ENCODE measurements at regions not wholly inside any gene's neighbourhood (a gene's known extent, or its start where the extent isn't known, plus 50 kb on each side); places are given as distances from the start of the nearest gene placed in this dataset.

DNA sequence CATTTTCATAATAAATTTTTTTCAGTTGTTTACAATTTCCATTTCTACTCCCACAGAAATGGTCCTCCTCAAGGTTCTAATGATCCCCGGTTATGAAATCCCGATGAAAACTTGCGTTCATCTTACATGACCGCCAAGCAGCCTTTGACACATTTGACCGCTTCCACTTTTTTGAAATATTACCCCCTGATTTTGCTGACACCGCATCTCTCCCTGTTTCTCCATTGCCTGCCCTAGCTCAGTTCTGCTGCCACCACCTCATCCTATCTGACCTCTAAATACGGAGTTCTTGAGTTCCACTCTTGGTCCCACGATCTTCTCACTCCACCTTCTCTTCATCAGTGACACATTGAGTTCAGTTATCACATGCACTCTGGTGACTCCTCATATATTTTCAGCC is 74.1 kb downstream of the SLC35B3 start:
- TF ChIP-seq ZNF274 (IDR thresholded peaks at IDR 0.05; ENCODE audit: low read depth, low read length) (no peak), YY1 (IDR thresholded peaks at IDR 0.05; ENCODE audit: insufficient read depth, insufficient read length) (no peak), SUZ12 (IDR thresholded peaks at IDR 0.05; ENCODE audit: extremely low read depth, insufficient read depth, insufficient read length) (no peak)
- no peaks in the 10 kb centered on the region for H3K4me1 ChIP-seq (ENCODE audit: insufficient read depth, insufficient read length)
- DNase-seq (ENCODE audit: low read depth, low spot score) = no peak
- H3K4me3 ChIP-seq (ENCODE audit: insufficient read length, low read depth) = no peak overlapping the region
- no peaks in the 10 kb centered on the region for H3K9me3 ChIP-seq (ENCODE audit: insufficient read depth, low read length)
- H3K9ac ChIP-seq (ENCODE audit: insufficient read length, low read depth) = no peak overlapping the region
- H3K36me3 ChIP-seq (ENCODE audit: insufficient read depth, insufficient read length, low read length) = no peaks in the 10 kb centered on the region
- H3K27me3 ChIP-seq (ENCODE audit: insufficient read depth, insufficient read length) = no peaks in the 10 kb centered on the region

DNA sequence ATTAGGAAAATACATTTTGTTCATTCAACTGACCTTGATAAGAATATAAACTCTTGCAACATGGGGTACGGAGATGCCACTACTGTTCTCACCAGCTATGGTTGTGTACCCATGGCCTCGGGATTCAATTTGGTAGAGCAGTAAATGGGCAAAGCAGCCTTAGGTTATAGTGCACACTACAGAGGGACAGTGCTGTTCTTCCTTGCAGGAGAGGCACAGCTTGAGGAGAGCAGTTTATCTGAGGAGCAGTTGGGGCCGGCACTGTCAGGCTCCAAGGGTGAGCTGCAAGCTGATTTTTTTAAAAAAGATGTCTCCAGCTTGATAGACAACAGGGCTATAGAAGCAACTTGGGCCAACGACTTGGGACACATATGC is 82.4 kb downstream of the SLC35B3 start:
- no peaks in the 10 kb centered on the region for H3K27me3 ChIP-seq (ENCODE audit: insufficient read depth, insufficient read length)
- TF ChIP-seq ZNF274 (IDR thresholded peaks at IDR 0.05; ENCODE audit: low read depth, low read length) (no peak), YY1 (IDR thresholded peaks at IDR 0.05; ENCODE audit: insufficient read depth, insufficient read length) (no peak)
- DNase-seq (ENCODE audit: low read depth, low spot score) = no peak
- no peaks in the 10 kb centered on the region for H3K4me1 ChIP-seq (ENCODE audit: insufficient read depth, insufficient read length)
- H3K9ac ChIP-seq (ENCODE audit: insufficient read length, low read depth) = no peak overlapping the region
- no peaks in the 10 kb centered on the region for H3K9me3 ChIP-seq (ENCODE audit: insufficient read depth, low read length)
- no peak overlapping the region for H3K4me3 ChIP-seq (ENCODE audit: insufficient read length, low read depth)
- no peaks in the 10 kb centered on the region for H3K36me3 ChIP-seq (ENCODE audit: insufficient read depth, insufficient read length, low read length)

DNA sequence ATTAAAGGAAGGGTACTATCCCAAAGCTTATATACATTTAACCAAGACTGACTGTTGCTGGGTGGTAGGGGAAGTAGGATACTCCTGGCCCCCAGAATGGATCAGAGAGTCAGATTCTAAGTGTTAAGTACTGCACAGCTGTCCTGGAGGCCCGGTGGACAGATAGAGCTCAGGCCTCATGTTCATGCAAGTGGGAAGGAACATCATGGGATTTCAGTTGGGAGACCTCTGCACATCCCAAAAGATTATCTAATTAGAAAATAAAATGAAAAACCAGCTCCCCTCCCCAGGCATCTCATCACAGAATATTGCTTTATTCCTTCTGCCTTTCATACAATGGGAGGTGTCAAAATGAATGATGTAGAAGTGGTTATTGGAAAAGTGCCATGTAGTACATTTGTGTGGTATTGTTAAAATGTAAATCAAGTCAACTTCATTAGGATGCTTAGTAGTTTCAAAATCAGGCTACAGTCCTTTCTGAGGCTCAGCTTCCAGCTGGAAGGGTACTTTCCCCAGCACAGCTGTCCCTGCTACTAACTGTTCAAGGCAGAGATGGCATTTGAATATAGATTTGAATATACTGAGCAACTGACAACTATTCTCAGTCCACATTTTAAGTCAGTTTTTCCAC is 82.9 kb downstream of the SLC35B3 start:
- Histone ChIP-seq H3K36me3 (ENCODE audit: insufficient read depth, insufficient read length, low read length) (no peaks in the 10 kb centered on the region), H3K9me3 (ENCODE audit: insufficient read depth, low read length) (no peaks in the 10 kb centered on the region), H3K27me3 (ENCODE audit: insufficient read depth, insufficient read length) (no peaks in the 10 kb centered on the region), H3K4me1 (ENCODE audit: insufficient read depth, insufficient read length) (no peaks in the 10 kb centered on the region), H3K4me3 (ENCODE audit: insufficient read length, low read depth) (no peak overlapping the region), H3K9ac (ENCODE audit: insufficient read length, low read depth) (no peak overlapping the region)
- TF ChIP-seq SUZ12 (IDR thresholded peaks at IDR 0.05; ENCODE audit: extremely low read depth, insufficient read depth, insufficient read length) (no peak), YY1 (IDR thresholded peaks at IDR 0.05; ENCODE audit: insufficient read depth, insufficient read length) (no peak), ZNF274 (IDR thresholded peaks at IDR 0.05; ENCODE audit: low read depth, low read length) (no peak)
- DNase-seq (ENCODE audit: low read depth, low spot score) = no peak

DNA sequence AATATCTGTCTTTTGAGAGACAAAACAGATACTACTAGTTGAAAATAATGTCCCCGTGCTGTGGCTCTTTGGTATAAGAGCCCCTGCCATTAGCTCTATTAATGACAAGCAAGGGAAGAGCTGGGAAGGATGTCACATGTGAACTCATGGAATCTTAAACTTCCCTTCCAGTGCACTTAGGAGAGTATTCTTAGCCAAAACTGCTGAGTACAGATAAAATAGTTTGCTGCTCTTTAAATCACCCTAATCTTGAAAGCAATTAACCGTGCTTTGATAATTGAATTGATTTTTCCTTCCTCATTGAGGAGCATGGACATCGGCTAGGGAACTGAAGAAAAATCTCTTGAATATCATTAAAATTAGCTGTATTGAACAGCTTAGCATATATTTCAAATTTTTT is 91.7 kb downstream of the SLC35B3 start:
- no peak for DNase-seq (ENCODE audit: low read depth, low spot score)
- TF ChIP-seq SUZ12 (IDR thresholded peaks at IDR 0.05; ENCODE audit: extremely low read depth, insufficient read depth, insufficient read length) = no peak
- no peaks in the 10 kb centered on the region for H3K27me3 ChIP-seq (ENCODE audit: insufficient read depth, insufficient read length)
- no peaks in the 10 kb centered on the region for H3K4me1 ChIP-seq (ENCODE audit: insufficient read depth, insufficient read length)
- H3K4me3 ChIP-seq (ENCODE audit: insufficient read length, low read depth) = no peak overlapping the region
- H3K36me3 ChIP-seq (ENCODE audit: insufficient read depth, insufficient read length, low read length) = no peaks in the 10 kb centered on the region
- H3K9me3 ChIP-seq (ENCODE audit: insufficient read depth, low read length) = peaks cover 8% of the 10 kb centered on the region; the same call in 1 of the 2 replicates
- H3K9ac ChIP-seq (ENCODE audit: insufficient read length, low read depth) = no peak overlapping the region

DNA sequence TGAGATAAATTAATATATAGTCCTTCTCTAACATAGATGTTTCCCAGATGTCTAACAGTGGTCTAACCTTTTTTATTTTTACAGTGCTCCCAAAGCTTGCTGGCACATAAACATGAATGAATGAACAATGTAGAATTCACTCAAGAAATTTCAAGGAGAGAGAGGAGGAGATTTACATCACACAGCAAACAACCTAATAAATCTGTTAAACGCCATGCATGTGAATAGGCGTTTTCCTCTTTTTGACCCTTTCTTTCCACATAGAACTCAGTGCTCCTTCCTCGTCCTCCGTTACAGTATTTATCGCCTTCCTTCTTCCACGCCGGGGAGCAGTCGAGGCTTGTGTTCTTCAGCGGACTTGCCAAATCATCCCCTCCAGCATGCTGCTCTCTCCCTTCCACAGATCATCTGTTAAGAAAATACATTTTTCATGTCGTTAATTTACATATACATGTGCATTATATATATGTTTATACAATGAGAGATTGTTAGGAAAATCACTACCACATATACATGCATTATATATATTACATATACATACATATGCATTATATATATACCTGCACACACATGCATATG is 93.0 kb downstream of the SLC35B3 start:
- TF ChIP-seq YY1 (IDR thresholded peaks at IDR 0.05; ENCODE audit: insufficient read depth, insufficient read length) (no peak), SUZ12 (IDR thresholded peaks at IDR 0.05; ENCODE audit: extremely low read depth, insufficient read depth, insufficient read length) (no peak), ZNF274 (IDR thresholded peaks at IDR 0.05; ENCODE audit: low read depth, low read length) (no peak)
- Histone ChIP-seq H3K4me3 (ENCODE audit: insufficient read length, low read depth) (no peak overlapping the region), H3K4me1 (ENCODE audit: insufficient read depth, insufficient read length) (no peaks in the 10 kb centered on the region), H3K9me3 (ENCODE audit: insufficient read depth, low read length) (peaks cover 8% of the 10 kb centered on the region; the same call in 1 of the 2 replicates), H3K36me3 (ENCODE audit: insufficient read depth, insufficient read length, low read length) (no peaks in the 10 kb centered on the region), H3K9ac (ENCODE audit: insufficient read length, low read depth) (no peak overlapping the region), H3K27me3 (ENCODE audit: insufficient read depth, insufficient read length) (no peaks in the 10 kb centered on the region)
- no peak for DNase-seq (ENCODE audit: low read depth, low spot score)

DNA sequence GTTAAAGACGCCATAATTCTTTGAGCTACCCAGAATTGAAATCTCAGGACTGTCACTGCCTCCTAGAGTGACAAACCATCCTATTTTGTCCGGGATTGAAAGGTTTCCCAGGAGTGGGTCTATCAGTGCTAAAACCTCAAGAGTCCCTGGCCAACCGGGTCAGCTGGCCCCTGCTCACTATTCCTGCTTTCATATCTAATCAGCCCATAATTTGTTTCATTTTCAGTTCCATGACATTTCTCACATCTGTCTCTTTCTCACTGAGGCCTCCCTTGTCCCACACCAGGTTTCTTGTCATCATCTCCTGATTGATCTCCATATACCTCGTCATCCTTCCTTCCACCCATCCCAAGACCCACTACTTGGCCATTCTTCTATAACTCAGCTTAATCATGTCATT is 98.2 kb downstream of the SLC35B3 start:
- no peaks in the 10 kb centered on the region for H3K4me1 ChIP-seq (ENCODE audit: insufficient read depth, insufficient read length)
- DNase-seq (ENCODE audit: low read depth, low spot score) = no peak
- no peaks in the 10 kb centered on the region for H3K27me3 ChIP-seq (ENCODE audit: insufficient read depth, insufficient read length)
- no peak overlapping the region for H3K4me3 ChIP-seq (ENCODE audit: insufficient read length, low read depth)
- H3K9me3 ChIP-seq (ENCODE audit: insufficient read depth, low read length) = no peaks in the 10 kb centered on the region
- H3K9ac ChIP-seq (ENCODE audit: insufficient read length, low read depth) = no peak overlapping the region
- TF ChIP-seq YY1 (IDR thresholded peaks at IDR 0.05; ENCODE audit: insufficient read depth, insufficient read length) (no peak), SUZ12 (IDR thresholded peaks at IDR 0.05; ENCODE audit: extremely low read depth, insufficient read depth, insufficient read length) (no peak), ZNF274 (IDR thresholded peaks at IDR 0.05; ENCODE audit: low read depth, low read length) (no peak)
- H3K36me3 ChIP-seq (ENCODE audit: insufficient read depth, insufficient read length, low read length) = no peaks in the 10 kb centered on the region

DNA sequence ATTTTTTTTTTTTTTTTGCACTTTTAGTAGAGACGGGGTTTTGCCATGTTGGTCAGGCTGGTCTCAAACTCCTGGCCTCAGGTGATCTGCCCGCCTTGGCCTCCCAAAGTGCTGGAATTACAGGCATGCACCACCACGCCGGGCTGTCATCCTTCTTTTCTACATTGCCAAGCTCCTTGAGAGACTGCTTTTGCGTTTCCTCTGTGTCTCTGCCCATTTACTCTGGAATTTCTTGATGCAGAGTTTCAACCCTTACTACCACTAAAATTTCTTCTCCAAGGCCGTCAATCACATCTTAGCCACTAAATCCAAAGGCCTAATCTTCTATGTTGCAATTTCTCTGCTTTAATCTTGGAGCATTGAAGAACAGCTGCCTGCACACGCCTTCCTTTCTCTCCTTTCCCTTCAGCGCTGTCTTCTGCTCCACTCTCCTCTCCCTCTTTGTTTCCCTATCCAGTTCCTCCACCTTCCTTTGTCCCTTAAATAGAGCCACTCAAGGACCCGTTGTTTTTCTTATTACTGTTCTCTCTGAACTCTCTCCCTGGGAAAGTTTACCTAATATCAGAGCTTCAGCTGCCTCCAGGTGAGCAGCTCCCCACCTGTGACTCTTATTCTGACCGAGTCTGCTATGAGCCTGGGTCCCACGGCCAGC is 98.8 kb downstream of the SLC35B3 start:
- no peak for DNase-seq (ENCODE audit: low read depth, low spot score)
- Histone ChIP-seq H3K9ac (ENCODE audit: insufficient read length, low read depth) (no peak overlapping the region), H3K9me3 (ENCODE audit: insufficient read depth, low read length) (no peaks in the 10 kb centered on the region), H3K27me3 (ENCODE audit: insufficient read depth, insufficient read length) (no peaks in the 10 kb centered on the region), H3K4me1 (ENCODE audit: insufficient read depth, insufficient read length) (no peaks in the 10 kb centered on the region), H3K36me3 (ENCODE audit: insufficient read depth, insufficient read length, low read length) (no peaks in the 10 kb centered on the region), H3K4me3 (ENCODE audit: insufficient read length, low read depth) (no peak overlapping the region)
- TF ChIP-seq SUZ12 (IDR thresholded peaks at IDR 0.05; ENCODE audit: extremely low read depth, insufficient read depth, insufficient read length) (no peak), YY1 (IDR thresholded peaks at IDR 0.05; ENCODE audit: insufficient read depth, insufficient read length) (no peak), ZNF274 (IDR thresholded peaks at IDR 0.05; ENCODE audit: low read depth, low read length) (no peak)

Data from NT2/D1 (cell line).